Smooth muscle cell (in vitro differentiated cells): ENCODE measurements at regions not wholly inside any gene's neighbourhood (a gene's known extent, or its start where the extent isn't known, plus 50 kb on each side); places are given as distances from the start of the nearest gene placed in this dataset.

ENCODE experiments used
- DNase-seq: peaks from one replicate; lab custom pipeline; 2025; ENCODE audit not compliant: unreplicated experiment; lab: John Stamatoyannopoulos, UW
- H2AFZ ChIP-seq: fragments of 200-600 bp; sonication (generic); 2 replicates; pipeline ENCODE4 v1.6.0; 2016; ENCODE audit warnings: antibody characterized with exemption, low read depth, mild to moderate bottlenecking
- H3F3A ChIP-seq: fragments of 200-600 bp; sonication (generic); 2 replicates; pipeline ENCODE4 v1.6.0; 2017; ENCODE audit warnings: antibody characterized with exemption, low read depth
- H3K27ac ChIP-seq: fragments of 200-600 bp; sonication (generic); 2 replicates; pipeline ENCODE4 v1.5.1; 2016; ENCODE audit warnings: low read depth, mild to moderate bottlenecking
- H3K27me3 ChIP-seq: fragments of 200-600 bp; sonication (generic); 2 replicates; pipeline ENCODE4 v1.6.1; 2016; ENCODE audit warnings: low read depth, mild to moderate bottlenecking
- H3K36me3 ChIP-seq: fragments of 200-600 bp; sonication (generic); 2 replicates; pipeline ENCODE4 v1.5.1; 2016; ENCODE audit warnings: low read depth
- H3K4me1 ChIP-seq: fragments of 200-600 bp; sonication (generic); 2 replicates; pipeline ENCODE4 v1.5.1; 2016; ENCODE audit warnings: low read depth
- H3K4me2 ChIP-seq: fragments of 200-600 bp; sonication (generic); 2 replicates; pipeline ENCODE4 v1.6.0; 2016; ENCODE audit warnings: mild to moderate bottlenecking
- H3K4me3 ChIP-seq: fragments of 200-600 bp; sonication (generic); 2 replicates; pipeline ENCODE4 v1.5.1; 2016; ENCODE audit warnings: mild to moderate bottlenecking
- H3K79me2 ChIP-seq: fragments of 200-600 bp; sonication (generic); 2 replicates; pipeline ENCODE4 v1.6.0; 2016; ENCODE audit warnings: low read depth, mild to moderate bottlenecking
- H3K9ac ChIP-seq: fragments of 200-600 bp; sonication (generic); 2 replicates; pipeline ENCODE4 v1.6.0; 2016; ENCODE audit warnings: low read depth
- H3K9me3 ChIP-seq: fragments of 200-600 bp; sonication (generic); replicated peaks from 2 replicates; pipeline ENCODE4 v1.5.1; 2016; ENCODE audit warnings: low read depth
- H4K20me1 ChIP-seq: fragments of 200-600 bp; sonication (generic); 2 replicates; pipeline ENCODE4 v1.6.0; 2016; ENCODE audit warnings: low read depth
- WGBS: methylation state at CpG from one replicate; pipeline ENCODE4 v1.1.7; 2016; ENCODE audit warnings: low lambda C conversion rate; 5-methylcytosine and 5-hydroxymethylcytosine counted together
- TF ChIP-seq, protein P1 (sequence below): fragments of 200-600 bp; sonication (generic); IDR thresholded peaks from 2 replicates; pipeline ENCODE4 v1.5.1; 2017; ENCODE audit warnings: borderline replicate concordance, mild to moderate bottlenecking, antibody characterized with exemption; ENCODE audit not compliant: insufficient read depth, poor library complexity, severe bottlenecking

DNA sequence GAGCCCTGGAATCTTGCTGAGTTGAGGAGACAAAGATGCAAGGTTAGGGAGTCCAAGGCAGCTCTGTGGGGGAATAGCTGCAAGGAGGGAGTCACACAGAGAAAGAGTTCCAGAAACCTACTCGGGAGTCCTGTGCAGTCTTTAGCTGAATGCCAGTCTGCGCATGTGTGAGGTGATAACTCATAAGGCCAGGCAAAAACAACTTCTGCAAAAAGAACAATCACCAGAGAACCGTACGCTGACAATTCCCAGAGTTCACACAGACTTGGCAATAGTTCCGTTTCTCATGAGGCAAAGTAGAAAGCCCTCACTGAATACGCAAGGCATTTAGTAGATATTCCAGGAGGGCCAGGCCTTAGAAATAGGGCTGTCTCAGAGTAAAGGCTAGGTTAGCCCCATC is 135.2 kb upstream of the TAB2 start:
- Histone ChIP-seq H3K4me3 (no peak overlapping the region), H3K4me2 (no peak overlapping the region), H3F3A (no peaks in the 10 kb centered on the region), H3K79me2 (no peaks in the 10 kb centered on the region), H2AFZ (no peak overlapping the region), H3K36me3 (no peaks in the 10 kb centered on the region), H3K4me1 (no peaks in the 10 kb centered on the region), H3K27me3 (no peaks in the 10 kb centered on the region), H3K27ac (no peak overlapping the region), H4K20me1 (no peaks in the 10 kb centered on the region), H3K9ac (no peak overlapping the region), H3K9me3 (no peaks in the 10 kb centered on the region)
- WGBS, result 92% methylated on average over 6 of the region's 6 CpGs
- TF ChIP-seq, protein P1, sequence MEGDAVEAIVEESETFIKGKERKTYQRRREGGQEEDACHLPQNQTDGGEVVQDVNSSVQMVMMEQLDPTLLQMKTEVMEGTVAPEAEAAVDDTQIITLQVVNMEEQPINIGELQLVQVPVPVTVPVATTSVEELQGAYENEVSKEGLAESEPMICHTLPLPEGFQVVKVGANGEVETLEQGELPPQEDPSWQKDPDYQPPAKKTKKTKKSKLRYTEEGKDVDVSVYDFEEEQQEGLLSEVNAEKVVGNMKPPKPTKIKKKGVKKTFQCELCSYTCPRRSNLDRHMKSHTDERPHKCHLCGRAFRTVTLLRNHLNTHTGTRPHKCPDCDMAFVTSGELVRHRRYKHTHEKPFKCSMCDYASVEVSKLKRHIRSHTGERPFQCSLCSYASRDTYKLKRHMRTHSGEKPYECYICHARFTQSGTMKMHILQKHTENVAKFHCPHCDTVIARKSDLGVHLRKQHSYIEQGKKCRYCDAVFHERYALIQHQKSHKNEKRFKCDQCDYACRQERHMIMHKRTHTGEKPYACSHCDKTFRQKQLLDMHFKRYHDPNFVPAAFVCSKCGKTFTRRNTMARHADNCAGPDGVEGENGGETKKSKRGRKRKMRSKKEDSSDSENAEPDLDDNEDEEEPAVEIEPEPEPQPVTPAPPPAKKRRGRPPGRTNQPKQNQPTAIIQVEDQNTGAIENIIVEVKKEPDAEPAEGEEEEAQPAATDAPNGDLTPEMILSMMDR, result no peak
- no peak for DNase-seq

DNA sequence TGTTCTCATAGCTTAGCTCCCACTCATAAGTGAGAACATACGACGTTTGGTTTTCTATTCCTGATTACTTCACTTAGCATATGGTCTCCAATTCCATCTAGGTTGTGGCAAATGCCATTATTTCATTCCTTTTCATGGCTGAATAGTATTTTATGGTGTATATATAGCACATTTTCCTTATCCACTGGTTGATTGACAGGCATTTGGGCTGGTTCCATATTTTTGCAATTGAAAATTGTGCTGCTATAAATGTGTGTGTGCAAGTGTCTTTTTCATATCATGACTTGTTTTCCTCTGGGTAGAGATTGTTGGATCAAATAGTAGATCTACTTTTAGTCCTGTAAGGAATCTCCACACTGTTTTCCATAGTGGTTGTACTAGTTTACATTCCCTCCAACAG is 133.0 kb upstream of the TAB2 start:
- WGBS, result 98% methylated on average over 2 of the region's 2 CpGs
- Histone ChIP-seq H2AFZ (no peak overlapping the region), H3K79me2 (no peaks in the 10 kb centered on the region), H3K4me1 (no peaks in the 10 kb centered on the region), H3K36me3 (no peaks in the 10 kb centered on the region), H3K27ac (no peak overlapping the region), H4K20me1 (no peaks in the 10 kb centered on the region), H3F3A (no peaks in the 10 kb centered on the region), H3K27me3 (no peaks in the 10 kb centered on the region), H3K4me3 (no peak overlapping the region), H3K9me3 (no peaks in the 10 kb centered on the region), H3K4me2 (no peak overlapping the region), H3K9ac (no peak overlapping the region)
- DNase-seq, result no peak
- TF ChIP-seq, protein P1, result no peak

DNA sequence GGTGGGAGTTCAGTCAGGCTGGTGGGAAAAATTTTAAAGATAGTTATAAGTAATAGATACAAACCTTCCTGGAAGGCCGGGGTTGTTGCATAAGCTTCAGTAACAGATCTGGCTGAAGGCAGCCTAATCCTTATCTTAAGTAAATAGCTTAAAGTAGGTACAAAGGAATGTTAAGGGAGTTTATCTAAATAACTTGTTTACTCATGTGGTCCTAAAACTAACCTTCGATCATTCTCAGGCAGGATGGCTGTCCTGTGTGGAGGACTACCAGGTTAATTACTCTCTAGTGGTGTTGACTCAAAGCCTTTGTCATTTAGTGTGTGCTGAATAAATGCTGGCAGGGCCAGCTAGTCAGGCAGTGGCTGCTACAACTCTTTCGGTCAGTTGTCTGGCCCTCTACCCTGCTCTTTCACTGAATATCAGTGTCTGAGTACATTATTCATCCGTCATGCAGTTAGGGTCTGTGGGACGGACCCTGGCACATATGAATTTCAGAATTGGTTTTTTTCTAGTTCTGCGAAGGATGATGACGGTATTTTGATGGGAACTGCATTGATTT is 131.6 kb upstream of the TAB2 start:
- Histone ChIP-seq H2AFZ (no peak overlapping the region), H3K27me3 (no peaks in the 10 kb centered on the region), H3K27ac (no peak overlapping the region), H3K36me3 (no peaks in the 10 kb centered on the region), H3K9ac (no peak overlapping the region), H3K4me2 (no peak overlapping the region), H3K4me1 (no peaks in the 10 kb centered on the region), H4K20me1 (no peaks in the 10 kb centered on the region), H3K9me3 (no peaks in the 10 kb centered on the region), H3F3A (no peaks in the 10 kb centered on the region), H3K79me2 (no peaks in the 10 kb centered on the region), H3K4me3 (no peak overlapping the region)
- WGBS, result 92% methylated on average over 7 of the region's 7 CpGs
- TF ChIP-seq, protein P1, result no peak
- no peak for DNase-seq

DNA sequence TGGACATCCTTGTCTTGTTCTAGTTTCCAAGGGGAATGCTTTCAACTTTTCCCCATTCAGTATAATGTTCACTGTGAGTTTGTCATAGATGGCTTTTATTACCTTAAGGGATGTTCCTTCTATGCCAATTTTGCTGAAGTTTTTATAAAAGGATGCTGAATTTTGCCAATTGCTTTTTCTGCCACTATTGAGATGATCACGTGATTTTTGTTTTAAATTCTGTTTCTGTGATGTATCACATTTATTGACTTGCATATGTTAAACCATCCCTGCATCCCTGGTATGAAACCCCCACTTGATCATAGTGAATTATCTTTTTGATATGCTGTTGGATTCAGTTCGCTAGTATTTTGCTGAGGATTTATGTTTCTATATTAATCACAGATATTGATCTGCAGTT is 130.6 kb upstream of the TAB2 start:
- H3F3A ChIP-seq, result no peaks in the 10 kb centered on the region
- no peak overlapping the region for H3K27ac ChIP-seq
- peaks cover 3% of the 10 kb centered on the region for H3K27me3 ChIP-seq
- DNase-seq, result no peak
- no peak overlapping the region for H2AFZ ChIP-seq
- WGBS, result 97% methylated on average over 2 of the region's 2 CpGs
- no peak overlapping the region for H3K4me3 ChIP-seq
- H3K4me2 ChIP-seq, result no peak overlapping the region
- H4K20me1 ChIP-seq, result no peaks in the 10 kb centered on the region
- no peak overlapping the region for H3K9ac ChIP-seq
- no peaks in the 10 kb centered on the region for H3K36me3 ChIP-seq
- H3K9me3 ChIP-seq, result no peaks in the 10 kb centered on the region
- H3K79me2 ChIP-seq, result no peaks in the 10 kb centered on the region
- TF ChIP-seq, protein P1, result no peak
- H3K4me1 ChIP-seq, result no peaks in the 10 kb centered on the region
